ENCODE measurements at regions not wholly inside any gene's neighbourhood (a gene's known extent, or its start where the extent isn't known, plus 50 kb on each side); places are given as distances from the start of the nearest gene placed in this dataset.
A peak's percentile ranks its signal among the peaks of the same experiment; 100 is the strongest.

DNA sequence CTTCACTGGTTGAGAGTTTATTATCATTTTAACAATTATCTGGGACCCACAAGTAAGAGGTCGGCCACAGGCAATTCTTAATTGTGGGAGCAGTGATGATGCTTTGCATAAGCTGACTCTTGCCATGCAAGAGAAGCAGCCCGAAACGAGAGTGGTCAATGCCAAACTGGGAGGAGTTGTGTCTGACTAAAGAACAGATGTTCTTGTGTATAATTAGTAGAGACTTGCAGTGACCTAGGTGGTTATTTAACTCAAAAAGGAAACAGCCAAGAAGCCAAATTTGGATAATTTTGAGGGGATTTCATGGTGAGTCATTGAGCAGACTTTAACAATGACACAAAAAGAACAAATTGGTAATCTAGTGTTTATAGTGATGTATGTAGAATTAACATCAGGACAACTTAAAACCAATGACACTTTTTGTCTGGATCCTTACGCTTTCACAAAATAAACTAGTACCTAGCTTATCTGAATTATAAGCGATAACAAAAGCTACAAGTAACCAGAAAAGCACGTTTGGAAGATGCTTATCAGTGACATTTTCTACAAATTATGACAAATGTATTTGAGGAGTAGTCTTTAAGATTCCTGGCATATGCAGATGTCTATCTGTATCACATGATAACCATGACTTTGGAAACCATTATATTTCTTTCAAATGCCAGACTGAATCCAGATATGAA is 184.7 kb upstream of the DLGAP1 start:
- Histone ChIP-seq H3K4me3 (no peak overlapping the region), H3K4me1 (no peaks in the 10 kb centered on the region), H3K36me3 (no peaks in the 10 kb centered on the region), H3K9me3 (no peaks in the 10 kb centered on the region), H3K27ac (no peak overlapping the region), H3K27me3 (no peaks in the 10 kb centered on the region)
- ATAC-seq = no peak
- intact Hi-C loops (cut with DNase I) = no loop called here
- no peak for TF ChIP-seq POLR2A (IDR thresholded peaks at IDR 0.05)
- TF ChIP-seq, protein P1, sequence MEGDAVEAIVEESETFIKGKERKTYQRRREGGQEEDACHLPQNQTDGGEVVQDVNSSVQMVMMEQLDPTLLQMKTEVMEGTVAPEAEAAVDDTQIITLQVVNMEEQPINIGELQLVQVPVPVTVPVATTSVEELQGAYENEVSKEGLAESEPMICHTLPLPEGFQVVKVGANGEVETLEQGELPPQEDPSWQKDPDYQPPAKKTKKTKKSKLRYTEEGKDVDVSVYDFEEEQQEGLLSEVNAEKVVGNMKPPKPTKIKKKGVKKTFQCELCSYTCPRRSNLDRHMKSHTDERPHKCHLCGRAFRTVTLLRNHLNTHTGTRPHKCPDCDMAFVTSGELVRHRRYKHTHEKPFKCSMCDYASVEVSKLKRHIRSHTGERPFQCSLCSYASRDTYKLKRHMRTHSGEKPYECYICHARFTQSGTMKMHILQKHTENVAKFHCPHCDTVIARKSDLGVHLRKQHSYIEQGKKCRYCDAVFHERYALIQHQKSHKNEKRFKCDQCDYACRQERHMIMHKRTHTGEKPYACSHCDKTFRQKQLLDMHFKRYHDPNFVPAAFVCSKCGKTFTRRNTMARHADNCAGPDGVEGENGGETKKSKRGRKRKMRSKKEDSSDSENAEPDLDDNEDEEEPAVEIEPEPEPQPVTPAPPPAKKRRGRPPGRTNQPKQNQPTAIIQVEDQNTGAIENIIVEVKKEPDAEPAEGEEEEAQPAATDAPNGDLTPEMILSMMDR (IDR thresholded peaks at IDR 0.05) = no peak
- no peak for DNase-seq
- WGBS, 4 donors = 49 to 59% (median 53%) methylated on average over 6 of the region's 6 CpGs

DNA sequence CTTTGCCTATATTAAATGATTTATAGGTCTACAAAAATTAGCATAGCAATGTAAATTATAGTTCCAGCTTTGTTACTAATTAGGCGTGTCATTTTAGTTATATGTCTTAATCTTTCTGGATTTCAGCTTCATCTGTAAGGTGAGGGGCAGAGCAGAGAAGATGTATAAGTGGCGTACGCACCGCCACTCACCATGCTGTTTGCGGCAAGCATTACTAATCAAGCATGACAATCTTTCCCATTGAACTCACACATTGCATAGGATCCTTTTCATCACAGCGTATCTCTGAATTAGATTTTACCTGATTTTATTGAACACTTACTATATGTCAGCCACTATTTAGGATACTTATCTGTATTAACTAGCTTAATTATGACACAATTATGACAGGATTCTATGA is 183.6 kb upstream of the DLGAP1 start:
- no peak overlapping the region for H3K4me3 ChIP-seq
- WGBS, 4 donors = 87 to 97% (median 95%) methylated on average over 6 of the region's 6 CpGs
- no peaks in the 10 kb centered on the region for H3K4me1 ChIP-seq
- DNase-seq (no peak), ATAC-seq (no peak)
- H3K27me3 ChIP-seq = no peaks in the 10 kb centered on the region
- TF ChIP-seq POLR2A (IDR thresholded peaks at IDR 0.05) = no peak
- TF ChIP-seq, protein P1 (IDR thresholded peaks at IDR 0.05) = no peak
- intact Hi-C loops (cut with DNase I) = no loop called here
- no peaks in the 10 kb centered on the region for H3K36me3 ChIP-seq
- peaks cover 0 to 6% (median 0%) of the 10 kb centered on the region in 12 donors for H3K9me3 ChIP-seq
- H3K27ac ChIP-seq = no peak overlapping the region

GRCh38 chr18:4637876-4638275 is 182.8 kb upstream of the DLGAP1 start:
- Histone ChIP-seq H3K4me1 (no peaks in the 10 kb centered on the region), H3K4me3 (no peak overlapping the region), H3K27ac (no peak overlapping the region), H3K36me3 (no peaks in the 10 kb centered on the region), H3K9me3 (peaks cover 0 to 8% (median 0%) of the 10 kb centered on the region in 12 donors), H3K27me3 (no peaks in the 10 kb centered on the region)
- no peak for ATAC-seq
- intact Hi-C loops (cut with DNase I) = no loop called here
- WGBS, 4 donors = 53 to 69% (median 61%) methylated on average over 4 of the region's 4 CpGs
- TF ChIP-seq, protein P1 (IDR thresholded peaks at IDR 0.05) = no peak
- no peak for TF ChIP-seq POLR2A (IDR thresholded peaks at IDR 0.05)
- DNase-seq = no peak

DNA sequence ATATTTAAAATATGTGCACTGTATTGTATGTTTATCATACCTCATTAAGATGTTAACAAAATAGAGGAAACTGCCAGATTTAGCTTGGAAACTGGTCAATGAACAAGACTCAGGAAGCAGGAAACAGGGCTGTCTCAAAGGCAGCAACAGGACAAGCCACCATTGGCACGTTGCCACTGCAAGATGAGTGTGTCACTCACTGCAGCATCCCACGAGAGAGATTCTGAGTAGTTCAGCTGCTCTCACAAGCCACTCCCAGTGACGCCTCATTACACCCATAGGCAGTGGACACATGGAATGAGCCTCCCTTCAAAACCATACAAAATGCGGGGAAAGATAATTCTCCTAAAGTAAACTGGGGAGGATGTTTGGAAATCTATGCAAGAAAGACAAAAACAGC is 181.9 kb upstream of the DLGAP1 start:
- WGBS, 4 donors = 29 to 33% (median 30%) methylated on average over 4 of the region's 4 CpGs
- no peak for TF ChIP-seq POLR2A (IDR thresholded peaks at IDR 0.05)
- TF ChIP-seq, protein P1 (IDR thresholded peaks at IDR 0.05) = no peak
- Histone ChIP-seq H3K27ac (no peak overlapping the region), H3K9me3 (peaks cover 0 to 8% (median 0%) of the 10 kb centered on the region in 12 donors), H3K4me3 (no peak overlapping the region), H3K4me1 (no peaks in the 10 kb centered on the region), H3K27me3 (no peaks in the 10 kb centered on the region), H3K36me3 (no peaks in the 10 kb centered on the region)
- ATAC-seq = no peak
- intact Hi-C loops (cut with DNase I) = no loop called here
- peak in 3 of 5 donors; percentile 36 to 43 (median 37) for DNase-seq
